A172 (cell line): ENCODE measurements at regions not wholly inside any gene's neighbourhood (a gene's known extent, or its start where the extent isn't known, plus 50 kb on each side); places are given as distances from the start of the nearest gene placed in this dataset.
"Not testable (repeated sequence)": the region's sequence is repeated elsewhere in the genome, so short reads cannot be mapped to it uniquely, and the experiment has no call there.

ENCODE experiments used
- DNase-seq: peaks from one replicate; pipeline ENCODE4 v3.0.0-alpha.2; 2015; ENCODE audit warnings: low spot score

DNA sequence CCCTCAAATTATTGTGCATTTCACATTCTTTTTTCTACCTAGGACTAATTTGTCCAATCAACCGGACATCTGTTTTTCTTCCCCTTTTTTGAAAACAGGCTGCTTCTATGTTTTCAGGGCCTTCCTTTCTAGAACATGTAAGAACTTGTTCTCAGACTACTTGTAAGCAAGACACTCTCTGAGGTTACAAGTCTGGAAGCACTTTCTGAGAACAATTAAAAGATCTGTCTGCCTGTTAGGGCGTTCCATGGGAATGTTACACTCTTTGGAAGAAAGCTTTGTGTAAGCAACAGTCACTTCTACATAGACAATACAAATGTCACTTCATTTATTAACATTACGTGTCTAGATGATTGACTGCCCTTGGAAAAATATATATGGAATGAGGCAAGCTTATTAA is 50.9 kb upstream of the HSPB3 start:
- DNase-seq = no peak

DNA sequence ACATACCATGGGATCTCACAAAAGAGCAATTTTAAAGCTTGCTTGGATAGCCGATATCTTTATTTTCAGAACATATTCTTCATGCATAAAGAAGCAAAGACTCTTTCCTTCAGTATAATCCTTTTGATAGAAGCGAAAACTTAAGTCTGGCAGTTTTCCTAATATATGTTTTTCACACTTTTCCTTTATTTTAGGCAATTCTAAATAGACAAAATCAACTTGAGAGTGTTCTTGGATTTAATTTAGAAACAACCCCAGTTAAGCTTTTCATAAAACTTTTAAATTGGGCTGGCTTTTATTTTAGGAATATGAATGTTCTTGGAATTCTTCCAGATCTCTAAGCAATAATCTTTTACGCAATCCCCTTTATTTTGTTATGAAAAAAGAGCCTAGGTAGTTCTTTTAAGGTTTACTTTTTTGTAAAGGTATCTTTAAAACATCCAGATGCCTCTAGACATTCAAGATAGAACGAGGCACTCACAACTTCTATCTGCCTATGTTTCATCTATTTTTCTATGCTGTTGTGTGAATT is 51.5 kb upstream of the HSPB3 start:
- DNase-seq = no peak

DNA sequence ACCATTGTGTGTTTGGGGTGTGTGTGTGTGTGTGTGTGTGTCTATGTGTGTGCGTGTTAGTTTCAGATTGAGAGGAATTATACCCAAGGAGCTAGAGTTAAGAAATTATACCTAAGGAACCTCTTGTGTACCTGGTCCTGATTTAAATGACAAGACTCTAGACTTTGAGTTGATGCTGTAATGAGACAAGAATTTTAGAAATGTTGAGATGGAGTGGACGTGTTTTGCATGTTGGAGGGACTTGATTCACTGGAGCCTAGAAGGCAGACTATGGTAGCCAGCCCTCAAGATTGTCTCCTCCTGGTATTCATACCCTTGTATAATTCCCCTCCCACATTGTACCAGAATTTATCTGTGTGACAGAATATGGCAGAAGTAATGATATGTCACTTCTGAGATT is 52.4 kb upstream of the HSPB3 start:
- DNase-seq = no peak

DNA sequence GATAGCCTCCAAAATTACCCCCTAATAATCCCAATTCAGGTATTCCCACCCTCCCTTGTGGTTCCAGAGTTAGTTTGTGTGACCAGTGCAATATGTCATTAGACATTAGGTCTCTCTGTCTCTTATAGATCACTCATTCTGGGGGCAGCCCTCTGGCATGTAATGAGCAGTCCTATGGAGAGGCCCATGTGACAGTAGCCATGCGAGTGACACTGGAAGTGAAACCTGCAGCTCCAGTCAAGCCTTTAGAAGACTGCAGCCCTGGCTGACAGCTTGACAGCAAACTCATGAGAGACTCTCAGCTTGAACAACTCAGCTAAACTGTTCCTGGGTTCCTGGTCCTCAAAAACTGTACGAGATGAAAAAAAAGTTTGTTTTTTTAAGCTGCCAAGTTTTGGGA is 54.0 kb upstream of the HSPB3 start:
- DNase-seq = no peak

DNA sequence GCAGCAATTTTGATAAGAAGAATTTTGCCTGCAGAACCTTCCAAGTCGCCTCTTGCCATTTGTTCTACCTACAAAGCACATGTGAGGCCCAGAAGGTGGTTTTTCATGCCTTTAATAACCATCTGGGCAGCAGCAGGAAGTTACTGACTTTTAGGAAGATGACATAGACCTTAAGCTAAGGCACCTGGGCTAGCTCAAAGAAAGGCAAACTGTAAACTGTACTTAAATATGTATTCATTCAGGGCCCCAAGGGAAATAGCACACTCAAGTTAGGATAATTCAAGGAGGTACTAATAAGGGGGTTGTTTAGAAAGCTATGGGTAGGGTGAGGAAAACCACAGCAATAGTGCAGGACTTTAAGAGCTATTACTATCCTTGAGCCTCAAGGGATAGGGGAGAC is 57.3 kb upstream of the HSPB3 start:
- DNase-seq = no peak

DNA sequence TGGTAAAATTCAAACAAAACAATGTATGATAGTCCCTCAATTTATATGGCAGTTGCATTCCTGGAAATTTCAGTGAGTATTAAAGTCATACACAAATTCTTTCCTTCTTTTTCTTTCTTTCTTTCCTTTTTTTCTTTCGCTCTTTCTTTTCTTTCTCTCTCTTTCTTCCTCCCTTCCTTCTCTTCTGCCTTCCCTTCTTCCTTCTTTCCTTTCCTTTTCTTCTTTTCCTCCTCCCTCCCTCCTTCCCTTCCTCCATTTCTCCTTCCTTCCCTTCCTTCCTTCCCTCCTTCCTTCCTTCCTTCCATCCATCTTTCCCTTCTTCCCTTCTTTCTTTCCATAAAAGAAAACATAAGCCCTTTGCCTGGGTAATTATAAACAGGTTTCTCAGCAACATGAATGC is 58.1 kb upstream of the HSPB3 start:
- no peak for DNase-seq

DNA sequence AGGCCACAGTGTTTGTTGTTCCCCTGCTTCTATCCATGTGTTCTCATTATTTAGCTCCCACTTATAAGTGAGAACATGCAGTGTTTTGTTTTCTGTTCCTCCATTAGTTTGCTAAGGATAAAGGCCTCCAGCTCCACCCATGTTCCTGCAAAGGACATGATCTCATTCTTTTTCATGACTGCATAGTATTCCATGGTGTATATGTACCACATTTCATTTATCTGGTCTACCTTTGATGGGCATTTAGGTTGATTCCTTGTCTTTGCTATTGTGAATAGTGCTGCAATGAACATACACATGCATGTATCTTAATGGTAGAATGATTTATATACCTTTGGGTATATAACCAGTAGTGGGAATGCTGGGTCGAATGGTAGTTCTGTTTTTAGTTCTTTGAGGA is 62.5 kb upstream of the HSPB3 start:
- DNase-seq = not testable (repeated sequence)

DNA sequence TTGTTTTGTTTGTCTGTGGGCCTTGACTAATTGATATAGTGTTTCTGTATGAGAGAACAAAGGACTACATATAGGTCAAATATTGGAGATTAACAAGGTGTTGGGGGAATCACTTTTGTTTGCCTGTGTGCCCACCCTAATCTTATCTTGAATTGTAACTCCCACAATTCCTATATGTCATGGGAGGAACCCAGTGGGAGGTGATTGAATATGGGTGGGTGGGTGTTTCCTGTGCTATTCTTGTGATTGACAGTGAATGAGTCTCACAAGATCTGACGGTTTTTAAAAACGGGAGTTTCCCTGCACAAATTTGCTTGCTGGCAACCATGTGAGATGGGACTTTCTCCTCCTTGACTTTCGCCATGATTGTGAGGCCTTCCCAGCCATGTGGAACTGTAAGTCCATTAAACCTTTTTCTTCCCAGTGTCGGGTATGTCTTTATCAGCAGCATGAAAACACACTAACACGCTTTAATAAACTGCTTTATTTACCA is 64.9 kb upstream of the HSPB3 start:
- no peak for DNase-seq

DNA sequence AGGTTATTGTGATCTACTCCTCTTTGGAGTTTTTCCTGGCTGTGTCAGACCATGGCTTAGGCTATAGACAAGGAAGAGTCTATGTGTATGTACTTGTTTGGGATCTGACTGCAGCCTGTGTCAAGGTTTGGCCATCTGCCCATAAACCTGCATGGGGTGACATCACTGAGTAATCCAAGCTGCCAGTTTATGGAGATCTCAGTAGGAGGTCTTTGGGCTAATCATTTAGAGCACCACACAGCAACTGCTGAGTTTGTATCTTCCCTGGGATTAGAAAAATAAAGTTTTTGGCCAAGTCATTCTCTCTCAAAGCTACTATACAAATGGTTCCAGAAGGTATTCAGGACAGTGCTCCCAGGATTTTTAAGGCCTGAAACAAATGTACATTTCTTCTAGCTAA is 65.5 kb upstream of the HSPB3 start:
- peak; percentile 92 for DNase-seq

DNA sequence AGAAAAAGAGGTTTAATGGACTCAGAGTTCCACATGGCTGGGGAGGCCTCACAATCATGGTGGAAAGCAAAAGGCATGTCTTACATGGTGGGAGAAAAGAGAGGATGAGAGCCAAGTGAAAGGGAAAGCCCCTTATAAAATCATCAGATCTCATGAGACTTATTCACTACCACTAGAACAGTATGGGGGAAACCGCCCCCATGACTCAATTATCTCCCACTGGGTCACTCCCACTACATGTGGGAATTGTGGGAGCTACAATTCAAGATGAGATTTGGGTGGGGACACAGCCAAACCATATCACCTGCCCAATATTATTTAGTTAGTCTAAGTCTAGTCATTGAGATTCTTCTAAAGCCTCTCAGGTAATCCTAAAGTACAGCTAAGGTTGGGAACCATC is 66.1 kb upstream of the HSPB3 start:
- peak; percentile 19 for DNase-seq

DNA sequence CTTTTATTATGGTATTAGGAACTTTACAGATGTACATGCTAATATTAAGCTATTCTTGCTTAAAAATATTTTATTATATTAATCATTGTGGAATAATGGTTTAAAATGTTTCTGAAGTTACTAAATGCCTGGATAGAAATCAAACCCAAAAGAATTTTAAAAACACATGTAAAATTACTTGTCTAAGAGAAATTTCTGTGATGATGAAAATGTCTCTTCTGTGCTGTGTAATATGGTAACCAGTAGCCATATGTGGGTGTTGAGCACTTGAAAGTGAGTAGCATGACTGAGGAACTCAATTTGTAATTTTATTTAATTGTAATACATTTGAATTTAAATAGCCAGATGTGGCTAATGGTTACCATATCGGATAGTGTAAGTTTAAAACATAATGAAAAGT is 66.7 kb upstream of the HSPB3 start:
- DNase-seq = no peak

DNA sequence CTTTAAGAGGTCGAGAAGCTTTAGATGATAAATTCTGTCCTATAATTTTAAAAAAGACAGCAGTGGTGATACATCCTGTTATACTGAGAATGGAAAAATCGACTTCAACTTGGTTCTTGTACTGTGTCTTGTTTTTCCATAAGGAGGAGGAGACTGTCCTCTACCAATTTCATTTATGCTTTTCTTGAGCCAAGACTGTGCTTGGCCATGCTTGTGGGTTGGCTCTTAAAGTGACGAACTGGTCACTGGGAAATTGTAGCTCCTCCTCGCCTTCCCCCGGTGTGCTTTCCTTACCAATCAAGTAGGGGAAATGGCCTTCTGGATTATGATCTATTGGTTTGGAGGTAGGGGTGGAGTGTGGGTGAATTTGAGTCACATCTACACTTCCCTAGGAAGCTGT is 67.1 kb upstream of the HSPB3 start:
- DNase-seq = no peak

DNA sequence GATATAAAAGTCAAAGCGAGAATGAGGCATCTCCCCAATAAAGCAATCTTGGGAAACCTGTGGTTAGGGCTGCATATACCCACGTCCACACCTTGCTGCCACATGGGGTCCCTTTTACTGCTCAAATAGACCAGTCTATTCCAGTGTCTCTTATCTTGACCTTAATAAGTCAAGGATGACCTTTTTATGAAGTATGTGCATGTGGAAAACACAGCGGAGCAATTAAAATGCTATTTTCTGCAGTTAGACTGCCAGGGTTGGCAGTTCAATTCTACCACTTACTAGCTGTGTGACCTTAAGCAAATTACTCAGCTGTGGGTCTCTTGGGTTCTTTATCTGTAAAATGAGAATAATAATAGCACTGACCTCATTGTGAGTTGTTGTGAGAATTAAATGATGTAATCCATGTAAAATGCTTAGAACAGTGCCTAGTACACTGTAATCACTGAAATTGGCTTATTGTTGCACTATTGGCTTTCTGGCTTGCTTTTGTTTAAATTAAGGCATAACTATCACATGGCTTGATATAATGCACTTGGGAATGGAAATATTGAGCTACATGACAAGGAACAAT is 67.8 kb upstream of the HSPB3 start:
- DNase-seq = peak; percentile 57

DNA sequence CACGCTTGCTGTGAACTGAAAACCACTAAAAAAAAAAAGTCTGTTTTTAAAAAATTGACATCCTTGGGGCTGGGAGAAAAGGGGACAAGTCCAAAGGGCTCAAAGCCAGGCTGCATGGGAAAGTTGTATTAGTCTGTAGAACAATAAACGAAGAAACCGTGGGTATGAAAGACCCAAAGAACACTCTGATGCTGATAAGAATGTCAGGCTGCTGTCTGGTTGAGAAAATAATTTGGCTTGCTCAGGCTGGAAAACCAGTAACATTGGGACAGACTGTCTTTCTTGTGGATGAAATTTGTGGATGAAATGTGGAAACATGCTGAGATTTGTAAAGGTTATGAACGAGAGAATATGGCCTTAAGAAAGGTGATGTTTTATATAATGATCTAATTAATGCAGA is 68.5 kb upstream of the HSPB3 start:
- no peak for DNase-seq

DNA sequence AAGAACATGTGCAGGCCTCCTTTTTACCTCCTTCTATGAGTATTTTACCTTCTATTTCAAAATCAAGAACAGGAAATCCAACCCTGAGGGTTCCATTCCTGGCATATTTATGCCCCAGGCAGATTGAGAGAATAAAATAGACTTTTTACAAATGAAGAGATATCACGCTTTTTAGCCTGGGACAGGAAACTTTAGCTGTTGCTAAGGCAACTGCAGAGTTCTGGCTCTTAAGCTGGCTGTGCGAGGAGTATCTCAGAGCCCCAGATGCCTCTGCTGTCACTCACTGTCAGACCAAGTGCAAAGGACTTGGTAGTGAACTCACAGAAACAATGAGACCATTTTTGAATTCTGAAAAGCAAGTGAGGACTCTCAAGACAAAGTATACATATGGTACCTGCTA is 69.5 kb upstream of the HSPB3 start:
- DNase-seq = no peak

DNA sequence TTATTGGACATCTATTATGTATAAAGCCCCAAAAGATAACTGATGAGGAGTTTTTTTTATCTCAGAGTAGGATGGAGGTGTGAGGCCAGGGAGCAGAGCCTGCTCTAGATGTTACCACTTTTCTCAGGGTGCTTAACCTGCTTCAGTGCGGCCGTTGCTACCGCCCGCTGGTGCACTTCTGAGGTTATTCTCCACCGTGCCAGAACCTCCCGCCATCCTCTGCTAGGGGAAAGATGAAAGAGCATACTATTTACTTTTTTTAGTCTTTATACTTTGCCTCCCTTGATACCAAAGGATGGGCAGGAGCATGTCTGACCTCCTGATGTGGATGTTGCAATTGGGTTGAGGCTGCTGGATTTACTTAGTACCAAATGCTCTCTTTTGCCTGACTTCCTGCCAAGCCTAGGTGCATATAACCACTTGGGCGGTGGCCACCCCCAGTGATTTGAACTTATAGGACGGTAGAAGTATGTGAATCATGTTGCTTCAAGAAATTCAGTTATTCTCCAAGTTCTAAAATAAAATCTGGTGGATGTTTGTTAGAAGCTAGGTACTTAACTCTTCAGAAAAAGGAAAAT is 71.1 kb upstream of the HSPB3 start:
- no peak for DNase-seq

DNA sequence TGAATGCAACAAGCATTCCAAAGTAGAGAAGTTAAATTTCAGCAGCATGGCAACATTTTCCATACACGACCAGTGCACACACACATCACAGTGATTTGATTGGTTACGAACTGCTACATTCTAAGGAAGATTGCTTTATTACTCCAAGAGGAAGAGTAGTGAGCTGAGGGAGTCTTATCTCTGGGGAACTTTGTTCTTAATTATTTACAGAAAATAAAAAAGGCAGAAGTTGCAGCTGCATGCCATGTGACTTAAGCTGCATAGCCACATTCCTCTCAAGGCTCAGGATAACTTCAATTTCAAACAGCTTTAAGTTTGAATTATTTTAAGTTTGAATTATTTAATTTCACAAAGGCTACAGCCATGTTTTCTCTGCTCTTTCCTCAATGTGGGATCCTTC is 71.6 kb upstream of the HSPB3 start:
- DNase-seq = no peak

DNA sequence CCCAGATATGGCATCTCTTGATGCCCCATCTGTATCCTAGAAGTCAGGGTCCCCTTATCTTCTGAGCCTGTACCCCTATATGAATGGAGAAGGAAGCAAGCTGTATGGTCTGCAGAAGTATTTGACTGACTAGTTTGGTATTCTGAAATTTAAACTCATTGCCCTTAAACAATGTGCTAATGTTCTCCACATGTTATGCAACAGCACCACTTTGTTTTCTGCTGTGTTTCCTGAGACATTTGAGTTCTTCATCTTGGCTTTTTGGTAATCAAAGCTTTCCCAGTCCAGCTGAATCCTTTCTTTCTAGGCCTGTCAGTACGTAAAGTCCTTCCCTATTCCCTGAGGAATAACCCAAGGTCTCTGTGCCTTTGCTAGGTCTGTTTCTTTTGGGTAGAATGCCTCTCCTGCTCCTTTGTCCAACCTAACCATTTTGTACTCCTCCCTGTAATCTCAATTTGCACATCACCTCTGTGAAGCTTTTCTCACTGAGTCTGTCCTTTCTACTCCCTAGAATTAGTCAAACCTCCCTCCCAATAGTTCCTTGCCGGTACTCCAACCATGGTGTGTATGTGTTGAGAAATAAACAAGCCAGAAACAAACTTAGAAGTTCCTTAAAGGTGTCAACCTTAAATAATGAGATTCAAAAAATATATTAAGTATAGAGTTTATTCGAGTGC is 72.1 kb upstream of the HSPB3 start:
- no peak for DNase-seq

DNA sequence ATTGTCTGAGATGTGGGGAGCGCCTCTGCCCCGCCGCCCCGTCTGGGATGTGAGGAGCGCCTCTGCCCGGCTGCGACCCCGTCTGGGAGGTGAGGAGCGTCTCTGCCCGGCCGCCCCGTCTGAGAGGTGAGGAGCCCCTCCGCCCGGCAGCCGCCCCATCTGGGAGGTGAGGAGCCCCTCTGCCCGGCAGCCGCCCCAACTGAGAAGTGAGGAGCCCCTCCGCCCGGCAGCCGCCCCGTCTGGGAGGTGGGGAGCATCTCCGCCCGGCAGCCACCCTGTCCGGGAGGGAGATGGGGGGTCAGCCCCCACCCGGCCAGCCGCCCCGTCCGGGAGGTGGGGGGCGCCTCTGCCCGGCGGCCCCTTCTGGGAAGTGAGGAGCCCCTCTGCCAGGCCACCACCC is 70.9 kb upstream of the ARL15 start:
- not testable (repeated sequence) for DNase-seq

DNA sequence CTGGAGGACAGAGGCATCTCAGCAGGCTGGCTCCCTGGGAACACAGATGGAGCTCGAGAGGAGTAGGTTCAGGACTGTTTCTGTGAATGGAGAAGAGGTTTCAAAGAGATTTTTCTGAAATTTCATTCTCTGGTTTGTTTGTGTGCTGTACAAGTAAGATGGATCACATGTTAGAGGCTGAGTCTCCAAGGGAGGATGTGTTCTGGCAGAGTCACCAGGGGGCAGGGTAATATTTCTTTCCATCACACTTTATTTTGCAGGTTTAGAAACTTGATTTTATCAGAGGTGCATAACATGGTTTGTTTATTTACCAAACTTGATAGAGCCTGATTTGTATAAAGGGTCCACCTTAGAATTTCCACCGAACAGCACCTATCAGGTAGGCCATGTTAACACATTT is 69.2 kb upstream of the ARL15 start:
- DNase-seq = no peak

DNA sequence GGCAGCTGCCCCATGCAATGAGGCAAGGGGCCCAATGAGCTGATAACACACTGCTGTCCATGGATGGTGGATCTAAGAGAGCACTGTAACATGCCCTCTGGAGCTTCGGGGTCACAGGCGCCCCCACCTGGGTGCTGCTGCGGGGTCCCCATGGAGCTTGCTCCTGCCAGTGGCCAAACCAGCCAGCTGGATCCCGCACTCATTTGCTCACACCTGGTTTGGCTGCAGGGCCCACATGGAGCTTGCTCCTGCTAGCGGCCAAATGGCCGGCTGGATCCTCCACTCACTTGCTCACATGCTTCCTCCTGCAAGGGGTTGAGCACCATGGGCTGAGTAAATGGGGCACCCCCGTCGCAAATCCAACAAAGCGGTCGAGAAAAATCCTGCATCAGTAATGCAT is 68.3 kb upstream of the ARL15 start:
- no peak for DNase-seq

DNA sequence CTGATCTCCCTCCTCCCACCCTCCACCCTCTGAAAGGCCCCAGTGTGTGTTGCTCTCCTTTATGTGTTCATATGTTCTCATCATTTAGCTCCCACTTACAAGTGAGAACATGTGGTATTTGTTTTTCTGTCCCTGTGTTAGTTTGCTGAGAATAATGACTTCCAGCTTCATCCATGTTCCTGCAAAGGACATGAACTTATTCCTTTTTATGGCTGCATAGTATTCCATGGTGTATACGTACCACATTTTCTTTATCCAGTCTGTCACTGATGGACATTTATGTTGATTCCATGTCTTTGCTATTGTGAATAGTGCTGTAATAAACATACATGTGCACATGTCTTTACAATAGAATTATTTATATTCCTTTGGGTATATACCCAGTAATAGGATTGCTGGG is 67.0 kb upstream of the ARL15 start:
- DNase-seq = not testable (repeated sequence)

DNA sequence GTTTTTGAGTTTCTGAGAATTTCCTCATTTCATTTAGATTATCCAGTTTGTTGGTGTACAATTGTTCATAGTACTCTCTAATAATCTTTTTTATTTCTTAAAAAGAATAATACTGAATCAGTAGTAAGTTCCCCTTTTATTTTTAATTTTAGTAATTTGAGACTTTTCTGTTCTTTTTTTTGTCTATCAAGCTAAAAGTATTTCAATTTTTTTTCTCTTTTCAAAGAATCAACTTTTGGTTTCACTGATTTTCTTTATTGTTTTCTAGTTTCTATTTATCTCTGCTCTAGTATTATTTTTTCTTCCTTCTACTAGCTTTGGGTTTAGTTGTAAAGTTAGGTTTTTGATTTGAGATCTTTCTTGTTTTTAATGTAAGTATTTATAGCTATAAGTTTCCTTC is 60.6 kb upstream of the ARL15 start:
- no peak for DNase-seq
